ENCODE measurements at regions not wholly inside any gene's neighbourhood (a gene's known extent, or its start where the extent isn't known, plus 50 kb on each side); places are given as distances from the start of the nearest gene placed in this dataset.

- TF ChIP-seq CTCF (IDR thresholded peaks at IDR 0.05) (no peak), POLR2A (IDR thresholded peaks at IDR 0.05) (no peak)
Measured at GRCh38 chr3:182185313-182185712, 473.6 kb downstream of the SOX2 start.

Measured in prostate gland (tissue), 2 donors.